Endodermal cell (in vitro differentiated cells): ENCODE measurements at regions not wholly inside any gene's neighbourhood (a gene's known extent, or its start where the extent isn't known, plus 50 kb on each side); places are given as distances from the start of the nearest gene placed in this dataset.

ENCODE experiments used
- DNase-seq: peaks from one replicate; pipeline ENCODE4 v3.0.0-alpha.2; 2017
- H3K27ac ChIP-seq: 2 replicates; pipeline ENCODE4 v1.5.1; 2013; ENCODE audit warnings: mild to moderate bottlenecking, low read depth, low read length, moderate library complexity
- H3K27me3 ChIP-seq: 2 replicates; pipeline ENCODE4 v1.6.1; 2013; ENCODE audit warnings: mild to moderate bottlenecking, low read length, moderate library complexity; ENCODE audit not compliant: insufficient read depth, control insufficient read depth, poor library complexity, severe bottlenecking
- H3K36me3 ChIP-seq: 2 replicates; pipeline ENCODE4 v1.7.0; 2013; ENCODE audit warnings: mild to moderate bottlenecking, low read length, moderate library complexity; ENCODE audit not compliant: control insufficient read depth, insufficient read depth
- H3K4me1 ChIP-seq: one replicate; pipeline ENCODE4 v1.7.0; 2013; ENCODE audit warnings: low read length; ENCODE audit not compliant: control insufficient read depth, insufficient read depth
- H3K4me3 ChIP-seq: 2 replicates; pipeline ENCODE4 v1.5.1; 2013; ENCODE audit warnings: mild to moderate bottlenecking, low read length, moderate library complexity
- H3K9ac ChIP-seq: 2 replicates; pipeline ENCODE4 v1.6.1; 2013; ENCODE audit warnings: mild to moderate bottlenecking, low read length, moderate library complexity; ENCODE audit not compliant: poor library complexity, severe bottlenecking; ENCODE audit errors: extremely low read depth
- H3K9me3 ChIP-seq: 2 replicates; pipeline ENCODE4 v1.6.1; 2013; ENCODE audit warnings: mild to moderate bottlenecking, low read length, moderate library complexity; ENCODE audit not compliant: control insufficient read depth
- H3K27ac Mint-ChIP-seq: 2 replicates; pipeline ENCODE4 v1.8.0; 2020; ENCODE audit warnings: mixed read lengths
- H3K27me3 Mint-ChIP-seq: 2 replicates; pipeline ENCODE4 v1.8.0; 2021; ENCODE audit warnings: mild to moderate bottlenecking, mixed read lengths; ENCODE audit not compliant: insufficient read depth
- H3K36me3 Mint-ChIP-seq: 2 replicates; pipeline ENCODE4 v1.8.0; 2020; ENCODE audit warnings: low read depth, mixed read lengths
- H3K4me1 Mint-ChIP-seq: 2 replicates; pipeline ENCODE4 v1.8.0; 2020; ENCODE audit warnings: mixed read lengths
- H3K4me3 Mint-ChIP-seq: 2 replicates; pipeline ENCODE4 v1.8.0; 2020; ENCODE audit warnings: mild to moderate bottlenecking, moderate library complexity, mixed read lengths
- H3K9me3 Mint-ChIP-seq: 2 replicates; pipeline ENCODE4 v1.8.0; 2020; ENCODE audit warnings: mild to moderate bottlenecking, mixed read lengths
- WGBS, 2 experiments: methylation state at CpG; one replicate each; pipeline versions ENCODE4 v1.1.5 to v1.1.7; 2013; ENCODE audit warnings: missing lambda C conversion rate in 2 of 2, mixed read lengths in 1 of 2; ENCODE audit not compliant: insufficient coverage in 1 of 2, insufficient read length in 1 of 2; 5-methylcytosine and 5-hydroxymethylcytosine counted together
- TF ChIP-seq, protein P1 (sequence below): fragments of 200-600 bp; sonication (generic); conservative IDR thresholded peaks from 2 replicates; pipeline ENCODE4 v1.5.0; 2021; ENCODE audit warnings: antibody characterized with exemption, mild to moderate bottlenecking

DNA sequence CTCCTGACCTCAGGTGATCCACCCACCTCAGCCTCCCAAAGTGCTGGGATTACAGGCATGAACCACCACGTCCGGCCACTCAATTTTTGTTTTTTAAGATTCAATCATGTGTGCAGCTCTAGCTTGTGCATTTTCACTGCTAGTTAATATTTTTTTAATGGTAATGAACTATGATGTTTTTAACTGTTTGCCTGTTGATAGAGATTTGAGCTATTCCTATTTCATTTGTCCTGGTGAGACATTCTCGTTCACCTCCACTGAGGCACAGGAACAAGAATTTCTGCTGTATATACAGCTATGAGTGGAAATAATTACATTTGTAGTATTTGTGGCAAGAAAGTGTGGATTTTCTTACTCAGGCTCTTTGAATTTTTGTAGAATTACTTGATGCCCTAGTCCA, 137.7 kb upstream of the MYOCD start:
- WGBS, 2 experiments, result 99% methylated on average over 3 of the region's 3 CpGs; no CpG with 5 or more reads in 1 of the 2 experiments
- no peak overlapping the region for H3K4me3 ChIP-seq
- no peaks in the 10 kb centered on the region for H3K9me3 ChIP-seq

DNA sequence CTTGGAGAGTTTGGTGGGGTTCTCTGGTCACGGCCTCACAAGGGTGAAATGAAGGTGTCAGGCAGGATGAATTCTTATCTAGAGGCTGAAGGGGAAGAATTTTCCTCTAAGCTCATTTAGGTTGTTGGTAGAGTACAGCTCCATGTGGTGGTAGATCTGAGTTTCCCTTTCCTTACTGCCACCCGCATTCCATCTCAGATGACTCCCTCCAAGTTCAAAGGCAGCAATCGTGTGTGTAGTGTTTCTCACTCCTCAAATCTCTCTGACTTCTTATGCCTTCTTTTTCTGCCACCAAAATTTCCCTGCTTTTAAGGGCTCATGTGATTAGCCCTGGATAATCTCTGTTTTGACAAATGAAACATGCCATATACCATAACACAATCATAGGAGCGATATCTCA, 135.5 kb upstream of the MYOCD start:
- no peaks in the 10 kb centered on the region for H3K4me1 ChIP-seq
- H3K9me3 ChIP-seq, result no peaks in the 10 kb centered on the region
- 78 to 83% methylated on average over 2 to 4 of the region's 4 CpGs for WGBS, 2 experiments
- Mint-ChIP-seq H3K4me3 (no peak overlapping the region), H3K27me3 (no peaks in the 10 kb centered on the region), H3K36me3 (no peaks in the 10 kb centered on the region), H3K9me3 (no peaks in the 10 kb centered on the region), H3K4me1 (peaks cover 7% of the 10 kb centered on the region), H3K27ac (no peak overlapping the region)
- H3K36me3 ChIP-seq, result no peaks in the 10 kb centered on the region
- TF ChIP-seq, protein P1, sequence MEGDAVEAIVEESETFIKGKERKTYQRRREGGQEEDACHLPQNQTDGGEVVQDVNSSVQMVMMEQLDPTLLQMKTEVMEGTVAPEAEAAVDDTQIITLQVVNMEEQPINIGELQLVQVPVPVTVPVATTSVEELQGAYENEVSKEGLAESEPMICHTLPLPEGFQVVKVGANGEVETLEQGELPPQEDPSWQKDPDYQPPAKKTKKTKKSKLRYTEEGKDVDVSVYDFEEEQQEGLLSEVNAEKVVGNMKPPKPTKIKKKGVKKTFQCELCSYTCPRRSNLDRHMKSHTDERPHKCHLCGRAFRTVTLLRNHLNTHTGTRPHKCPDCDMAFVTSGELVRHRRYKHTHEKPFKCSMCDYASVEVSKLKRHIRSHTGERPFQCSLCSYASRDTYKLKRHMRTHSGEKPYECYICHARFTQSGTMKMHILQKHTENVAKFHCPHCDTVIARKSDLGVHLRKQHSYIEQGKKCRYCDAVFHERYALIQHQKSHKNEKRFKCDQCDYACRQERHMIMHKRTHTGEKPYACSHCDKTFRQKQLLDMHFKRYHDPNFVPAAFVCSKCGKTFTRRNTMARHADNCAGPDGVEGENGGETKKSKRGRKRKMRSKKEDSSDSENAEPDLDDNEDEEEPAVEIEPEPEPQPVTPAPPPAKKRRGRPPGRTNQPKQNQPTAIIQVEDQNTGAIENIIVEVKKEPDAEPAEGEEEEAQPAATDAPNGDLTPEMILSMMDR, result no peak
- no peak overlapping the region for H3K9ac ChIP-seq
- no peaks in the 10 kb centered on the region for H3K27me3 ChIP-seq
- H3K27ac ChIP-seq, result no peak overlapping the region
- DNase-seq, result no peak
- H3K4me3 ChIP-seq, result no peak overlapping the region

More for the DNA sequence above, 137.7 kb upstream of the MYOCD start:
- Histone ChIP-seq H3K27me3 (no peaks in the 10 kb centered on the region), H3K9ac (no peak overlapping the region), H3K4me1 (no peaks in the 10 kb centered on the region), H3K36me3 (no peaks in the 10 kb centered on the region), H3K27ac (no peak overlapping the region)
- H3K36me3 Mint-ChIP-seq, result no peaks in the 10 kb centered on the region
- TF ChIP-seq, protein P1, result no peak
- H3K27me3 Mint-ChIP-seq, result no peaks in the 10 kb centered on the region
- no peak overlapping the region for H3K27ac Mint-ChIP-seq
- H3K4me3 Mint-ChIP-seq, result no peak overlapping the region
- H3K4me1 Mint-ChIP-seq, result peaks cover 8% of the 10 kb centered on the region
- H3K9me3 Mint-ChIP-seq, result no peaks in the 10 kb centered on the region
- no peak for DNase-seq

DNA sequence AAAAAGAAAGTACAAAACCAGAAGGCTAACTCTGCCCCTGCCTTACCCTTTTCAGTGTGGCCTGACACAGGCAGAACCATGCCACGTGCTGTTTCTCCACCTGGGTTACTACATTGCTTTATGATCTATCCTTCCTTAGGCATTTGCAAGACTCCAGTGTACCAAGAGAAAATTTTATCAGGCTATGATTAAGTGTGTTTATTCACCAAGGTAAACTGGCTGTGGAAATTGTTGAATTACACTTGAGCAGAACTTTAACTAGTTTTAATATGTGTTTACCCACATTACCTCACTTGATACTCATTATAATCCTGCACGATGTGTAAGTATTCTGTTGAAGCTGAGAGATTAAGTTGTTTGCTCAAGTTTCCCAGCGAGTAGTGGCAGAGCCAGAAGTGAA, 129.7 kb upstream of the MYOCD start:
- no peak for DNase-seq
- no peaks in the 10 kb centered on the region for H3K9me3 ChIP-seq
- no peaks in the 10 kb centered on the region for H3K27me3 ChIP-seq
- no peak overlapping the region for H3K27ac ChIP-seq
- Mint-ChIP-seq H3K9me3 (no peaks in the 10 kb centered on the region), H3K36me3 (no peaks in the 10 kb centered on the region), H3K27me3 (no peaks in the 10 kb centered on the region), H3K27ac (no peak overlapping the region), H3K4me3 (no peak overlapping the region), H3K4me1 (peaks cover 19% of the 10 kb centered on the region)
- TF ChIP-seq, protein P1, result no peak
- H3K9ac ChIP-seq, result no peak overlapping the region
- 88 to 100% methylated on average over 1 to 3 of the region's 3 CpGs for WGBS, 2 experiments
- H3K4me1 ChIP-seq, result no peaks in the 10 kb centered on the region
- no peaks in the 10 kb centered on the region for H3K36me3 ChIP-seq
- no peak overlapping the region for H3K4me3 ChIP-seq
